GM23338 (cell line): ENCODE measurements at regions not wholly inside any gene's neighbourhood (a gene's known extent, or its start where the extent isn't known, plus 50 kb on each side); places are given as distances from the start of the nearest gene placed in this dataset.

Experiments used
- ATAC-seq: fragments of 200-7000 bp; cut with Tn5 transposase; 3 replicates; pipeline ENCODE4 v1.9.1; 2020
- DNase-seq: peaks from one replicate; pipeline ENCODE4 v3.0.0-alpha.2; 2015; ENCODE audit warnings: low spot score
- H2AFZ ChIP-seq: fragments of 200-600 bp; sonication (generic); 2 replicates; pipeline ENCODE4 v1.8.0; 2016; ENCODE audit warnings: antibody characterized with exemption, mild to moderate bottlenecking, moderate library complexity
- H3F3A ChIP-seq: fragments of 200-600 bp; sonication (generic); replicated peaks from 2 replicates; pipeline ENCODE4 v1.8.0; 2017; ENCODE audit warnings: antibody characterized with exemption, mixed run types, low read depth
- H3K27ac ChIP-seq: fragments of 200-600 bp; sonication (generic); 2 replicates; pipeline ENCODE4 v1.6.1; 2016; ENCODE audit warnings: low read depth
- H3K27me3 ChIP-seq: fragments of 200-600 bp; sonication (generic); 2 replicates; pipeline ENCODE4 v1.8.0; 2016; ENCODE audit warnings: mild to moderate bottlenecking, mixed run types, moderate library complexity; ENCODE audit not compliant: insufficient read depth
- H3K36me3 ChIP-seq: fragments of 200-600 bp; sonication (generic); 2 replicates; pipeline ENCODE4 v1.8.0; 2016; ENCODE audit warnings: mild to moderate bottlenecking; ENCODE audit not compliant: insufficient read depth
- H3K4me1 ChIP-seq: fragments of 200-600 bp; sonication (generic); 2 replicates; pipeline ENCODE4 v1.8.0; 2016; ENCODE audit warnings: mild to moderate bottlenecking, moderate library complexity; ENCODE audit not compliant: insufficient read depth
- H3K4me2 ChIP-seq: fragments of 200-600 bp; sonication (generic); 2 replicates; pipeline ENCODE4 v1.7.1; 2017; ENCODE audit warnings: mixed run types
- H3K4me3 ChIP-seq: fragments of 200-600 bp; sonication (generic); 2 replicates; pipeline ENCODE4 v1.6.1; 2016; ENCODE audit warnings: mixed run types
- H3K79me2 ChIP-seq: fragments of 200-600 bp; sonication (generic); replicated peaks from 2 replicates; pipeline ENCODE4 v1.8.0; 2017; ENCODE audit warnings: mild to moderate bottlenecking; ENCODE audit not compliant: insufficient read depth
- H3K9me2 ChIP-seq: fragments of 200-600 bp; sonication (generic); 2 replicates; pipeline ENCODE4 v1.8.0; 2017; ENCODE audit not compliant: insufficient read depth
- H4K20me1 ChIP-seq: fragments of 200-600 bp; sonication (generic); replicated peaks from 2 replicates; pipeline ENCODE4 v1.8.0; 2017; ENCODE audit warnings: mild to moderate bottlenecking; ENCODE audit not compliant: insufficient read depth
- H3K27ac Mint-ChIP-seq: 2 replicates; pipeline ENCODE4 v1.8.0; 2020; ENCODE audit warnings: inconsistent platforms, mild to moderate bottlenecking, moderate library complexity, mixed read lengths
- H3K27me3 Mint-ChIP-seq: 3 replicates; pipeline ENCODE4 v1.8.0; 2022; ENCODE audit warnings: low read depth, mild to moderate bottlenecking, moderate library complexity, mixed read lengths, inconsistent platforms; ENCODE audit not compliant: insufficient read depth, poor library complexity
- H3K36me3 Mint-ChIP-seq: 3 replicates; pipeline ENCODE4 v1.8.0; 2021; ENCODE audit warnings: low read depth, mild to moderate bottlenecking, inconsistent platforms, moderate library complexity, mixed read lengths
- H3K4me1 Mint-ChIP-seq: 3 replicates; pipeline ENCODE4 v1.8.0; 2020; ENCODE audit warnings: mild to moderate bottlenecking, inconsistent platforms, mixed read lengths
- H3K4me3 Mint-ChIP-seq: 3 replicates; pipeline ENCODE4 v1.8.0; 2021; ENCODE audit warnings: moderate library complexity, mild to moderate bottlenecking, inconsistent platforms, mixed read lengths
- H3K9me3 Mint-ChIP-seq: 3 replicates; pipeline ENCODE4 v1.8.0; 2020; ENCODE audit warnings: moderate library complexity, mild to moderate bottlenecking, inconsistent platforms, mixed read lengths
- CREB1 ChIP-seq: fragments of 250-450 bp; sonication (Bioruptor Pico); IDR thresholded peaks from 2 replicates; pipeline ENCODE4 v1.5.0; 2020; ENCODE audit warnings: low read depth, mild to moderate bottlenecking, moderate library complexity
- CTCF ChIP-seq, 2 experiments: fragments of 200-600 bp in 1 of 2; sonication (generic) in 1 of 2; conservative IDR thresholded peaks; 2 replicates each; pipeline versions ENCODE4 v1.5.1 to v1.6.1; 2016 to 2017; ENCODE audit warnings: antibody characterized with exemption in 2 of 2, low read depth in 2 of 2, mild to moderate bottlenecking in 2 of 2, moderate library complexity in 1 of 2
- EZH2 ChIP-seq: fragments of 200-600 bp; sonication (generic); IDR thresholded peaks from one replicate; pipeline ENCODE4 v1.8.0; 2017; ENCODE audit warnings: antibody characterized with exemption, mild to moderate bottlenecking, low read depth; ENCODE audit not compliant: unreplicated experiment
- EZH2phosphoT487 ChIP-seq: fragments of 200-600 bp; sonication (generic); IDR thresholded peaks from one replicate; pipeline ENCODE4 v1.8.1; 2018; ENCODE audit warnings: antibody characterized with exemption; ENCODE audit not compliant: unreplicated experiment
- JUNB ChIP-seq: IDR thresholded peaks from one replicate; pipeline ENCODE4 v1.6.1; 2016; ENCODE audit warnings: antibody characterized with exemption; ENCODE audit not compliant: unreplicated experiment
- NANOG ChIP-seq: IDR thresholded peaks from 2 replicates; pipeline ENCODE4 v1.6.1; 2016; ENCODE audit warnings: antibody characterized with exemption, borderline replicate concordance
- POLR2AphosphoS5 ChIP-seq: IDR thresholded peaks from 2 replicates; pipeline ENCODE4 v1.6.1; 2016; ENCODE audit warnings: antibody characterized with exemption, low read depth
- REST ChIP-seq: IDR thresholded peaks from one replicate; pipeline ENCODE4 v1.6.1; 2018; ENCODE audit warnings: antibody characterized with exemption; ENCODE audit not compliant: unreplicated experiment
- STAT1 ChIP-seq: IDR thresholded peaks from one replicate; pipeline ENCODE4 v1.6.1; 2016; ENCODE audit warnings: antibody characterized with exemption; ENCODE audit not compliant: unreplicated experiment
- ZNF114 ChIP-seq: fragments of 250-450 bp; sonication (Bioruptor Pico); IDR thresholded peaks from 2 replicates; pipeline ENCODE4 v1.5.0; 2020; ENCODE audit warnings: mild to moderate bottlenecking, moderate library complexity
- ZNF331 ChIP-seq: fragments of 250-450 bp; sonication (Bioruptor Pico); IDR thresholded peaks from 2 replicates; pipeline ENCODE4 v1.5.0; 2020; ENCODE audit warnings: low read depth, mild to moderate bottlenecking, moderate library complexity
- TF ChIP-seq, protein P1 (sequence below): IDR thresholded peaks from 2 replicates; pipeline ENCODE4 v1.6.1; 2016; ENCODE audit warnings: antibody characterized with exemption
- TF ChIP-seq, protein P2 (sequence below): fragments of 250-450 bp; sonication (Bioruptor Pico); IDR thresholded peaks from 2 replicates; pipeline ENCODE4 v1.5.0; 2020; ENCODE audit warnings: mild to moderate bottlenecking, moderate library complexity

DNA sequence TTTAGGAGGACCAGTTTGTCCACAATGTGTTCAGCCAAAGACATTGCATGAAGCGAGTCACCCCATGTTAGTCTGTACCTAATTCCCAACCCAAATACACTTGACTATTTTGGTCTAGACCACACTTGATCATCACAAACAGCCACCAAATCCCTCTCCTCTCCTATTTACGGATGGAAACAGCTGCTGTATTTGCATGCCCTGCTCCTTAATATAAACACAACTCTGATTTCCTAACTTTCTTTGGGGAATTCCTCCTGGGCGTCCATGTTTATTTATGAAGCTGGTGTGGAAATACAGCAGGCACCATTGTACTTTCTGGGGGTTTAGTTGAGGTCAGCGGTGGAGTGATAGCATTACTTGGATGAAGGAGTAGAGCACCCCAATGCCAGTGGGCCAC, 235.2 kb downstream of the TLE3 start:
- H2AFZ ChIP-seq: no peak overlapping the region
- 0 out of 2 replicates have a peak, but pooled peaks cover 6% of the 10 kb centered on the region for H3K9me2 ChIP-seq
- ATAC-seq (no peak), DNase-seq (no peak)
- no peak overlapping the region for H3K27ac ChIP-seq
- no peaks in the 10 kb centered on the region for H3K79me2 ChIP-seq
- H3K4me1 ChIP-seq: no peaks in the 10 kb centered on the region
- Mint-ChIP-seq H3K4me1 (peaks cover 5% of the 10 kb centered on the region; the same call in 2 of the 3 replicates), H3K9me3 (peaks cover 3% of the 10 kb centered on the region; the same call in 1 of the 3 replicates), H3K4me3 (no peak overlapping the region), H3K36me3 (peaks cover 4% of the 10 kb centered on the region; the same call in 1 of the 3 replicates), H3K27me3 (peaks cover 7% of the 10 kb centered on the region), H3K27ac (no peak overlapping the region)
- no peaks in the 10 kb centered on the region for H3F3A ChIP-seq
- H3K27me3 ChIP-seq: no peaks in the 10 kb centered on the region
- H3K4me3 ChIP-seq: no peak overlapping the region
- TF ChIP-seq NANOG: no peak
- TF ChIP-seq, protein P1, sequence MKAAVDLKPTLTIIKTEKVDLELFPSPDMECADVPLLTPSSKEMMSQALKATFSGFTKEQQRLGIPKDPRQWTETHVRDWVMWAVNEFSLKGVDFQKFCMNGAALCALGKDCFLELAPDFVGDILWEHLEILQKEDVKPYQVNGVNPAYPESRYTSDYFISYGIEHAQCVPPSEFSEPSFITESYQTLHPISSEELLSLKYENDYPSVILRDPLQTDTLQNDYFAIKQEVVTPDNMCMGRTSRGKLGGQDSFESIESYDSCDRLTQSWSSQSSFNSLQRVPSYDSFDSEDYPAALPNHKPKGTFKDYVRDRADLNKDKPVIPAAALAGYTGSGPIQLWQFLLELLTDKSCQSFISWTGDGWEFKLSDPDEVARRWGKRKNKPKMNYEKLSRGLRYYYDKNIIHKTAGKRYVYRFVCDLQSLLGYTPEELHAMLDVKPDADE: no peak
- no peak for TF ChIP-seq EZH2phosphoT487
- TF ChIP-seq ZNF114: no peak
- TF ChIP-seq JUNB: no peak
- TF ChIP-seq CREB1 (CRISPR knock-in tag): no peak
- no peak for TF ChIP-seq CTCF (conservative IDR thresholded peaks at IDR 0.05; ENCODE audit: low read depth in 2 of 2)
- no peak for TF ChIP-seq STAT1
- no peak for TF ChIP-seq REST
- TF ChIP-seq, protein P2, sequence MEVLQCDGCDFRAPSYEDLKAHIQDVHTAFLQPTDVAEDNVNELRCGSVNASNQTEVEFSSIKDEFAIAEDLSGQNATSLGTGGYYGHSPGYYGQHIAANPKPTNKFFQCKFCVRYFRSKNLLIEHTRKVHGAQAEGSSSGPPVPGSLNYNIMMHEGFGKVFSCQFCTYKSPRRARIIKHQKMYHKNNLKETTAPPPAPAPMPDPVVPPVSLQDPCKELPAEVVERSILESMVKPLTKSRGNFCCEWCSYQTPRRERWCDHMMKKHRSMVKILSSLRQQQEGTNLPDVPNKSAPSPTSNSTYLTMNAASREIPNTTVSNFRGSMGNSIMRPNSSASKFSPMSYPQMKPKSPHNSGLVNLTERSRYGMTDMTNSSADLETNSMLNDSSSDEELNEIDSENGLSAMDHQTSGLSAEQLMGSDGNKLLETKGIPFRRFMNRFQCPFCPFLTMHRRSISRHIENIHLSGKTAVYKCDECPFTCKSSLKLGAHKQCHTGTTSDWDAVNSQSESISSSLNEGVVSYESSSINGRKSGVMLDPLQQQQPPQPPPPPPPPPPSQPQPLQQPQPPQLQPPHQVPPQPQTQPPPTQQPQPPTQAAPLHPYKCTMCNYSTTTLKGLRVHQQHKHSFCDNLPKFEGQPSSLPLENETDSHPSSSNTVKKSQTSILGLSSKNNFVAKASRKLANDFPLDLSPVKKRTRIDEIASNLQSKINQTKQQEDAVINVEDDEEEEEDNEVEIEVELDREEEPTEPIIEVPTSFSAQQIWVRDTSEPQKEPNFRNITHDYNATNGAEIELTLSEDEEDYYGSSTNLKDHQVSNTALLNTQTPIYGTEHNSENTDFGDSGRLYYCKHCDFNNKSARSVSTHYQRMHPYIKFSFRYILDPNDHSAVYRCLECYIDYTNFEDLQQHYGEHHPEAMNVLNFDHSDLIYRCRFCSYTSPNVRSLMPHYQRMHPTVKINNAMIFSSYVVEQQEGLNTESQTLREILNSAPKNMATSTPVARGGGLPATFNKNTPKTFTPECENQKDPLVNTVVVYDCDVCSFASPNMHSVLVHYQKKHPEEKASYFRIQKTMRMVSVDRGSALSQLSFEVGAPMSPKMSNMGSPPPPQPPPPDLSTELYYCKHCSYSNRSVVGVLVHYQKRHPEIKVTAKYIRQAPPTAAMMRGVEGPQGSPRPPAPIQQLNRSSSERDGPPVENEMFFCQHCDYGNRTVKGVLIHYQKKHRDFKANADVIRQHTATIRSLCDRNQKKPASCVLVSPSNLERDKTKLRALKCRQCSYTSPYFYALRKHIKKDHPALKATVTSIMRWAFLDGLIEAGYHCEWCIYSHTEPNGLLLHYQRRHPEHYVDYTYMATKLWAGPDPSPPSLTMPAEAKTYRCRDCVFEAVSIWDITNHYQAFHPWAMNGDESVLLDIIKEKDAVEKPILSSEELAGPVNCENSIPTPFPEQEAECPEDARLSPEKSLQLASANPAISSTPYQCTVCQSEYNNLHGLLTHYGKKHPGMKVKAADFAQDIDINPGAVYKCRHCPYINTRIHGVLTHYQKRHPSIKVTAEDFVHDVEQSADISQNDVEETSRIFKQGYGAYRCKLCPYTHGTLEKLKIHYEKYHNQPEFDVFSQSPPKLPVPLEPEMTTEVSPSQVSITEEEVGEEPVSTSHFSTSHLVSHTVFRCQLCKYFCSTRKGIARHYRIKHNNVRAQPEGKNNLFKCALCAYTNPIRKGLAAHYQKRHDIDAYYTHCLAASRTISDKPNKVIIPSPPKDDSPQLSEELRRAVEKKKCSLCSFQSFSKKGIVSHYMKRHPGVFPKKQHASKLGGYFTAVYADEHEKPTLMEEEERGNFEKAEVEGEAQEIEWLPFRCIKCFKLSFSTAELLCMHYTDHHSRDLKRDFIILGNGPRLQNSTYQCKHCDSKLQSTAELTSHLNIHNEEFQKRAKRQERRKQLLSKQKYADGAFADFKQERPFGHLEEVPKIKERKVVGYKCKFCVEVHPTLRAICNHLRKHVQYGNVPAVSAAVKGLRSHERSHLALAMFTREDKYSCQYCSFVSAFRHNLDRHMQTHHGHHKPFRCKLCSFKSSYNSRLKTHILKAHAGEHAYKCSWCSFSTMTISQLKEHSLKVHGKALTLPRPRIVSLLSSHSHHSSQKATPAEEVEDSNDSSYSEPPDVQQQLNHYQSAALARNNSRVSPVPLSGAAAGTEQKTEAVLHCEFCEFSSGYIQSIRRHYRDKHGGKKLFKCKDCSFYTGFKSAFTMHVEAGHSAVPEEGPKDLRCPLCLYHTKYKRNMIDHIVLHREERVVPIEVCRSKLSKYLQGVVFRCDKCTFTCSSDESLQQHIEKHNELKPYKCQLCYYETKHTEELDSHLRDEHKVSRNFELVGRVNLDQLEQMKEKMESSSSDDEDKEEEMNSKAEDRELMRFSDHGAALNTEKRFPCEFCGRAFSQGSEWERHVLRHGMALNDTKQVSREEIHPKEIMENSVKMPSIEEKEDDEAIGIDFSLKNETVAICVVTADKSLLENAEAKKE (CRISPR knock-in tag): no peak
- TF ChIP-seq ZNF331 (CRISPR knock-in tag): no peak
- TF ChIP-seq POLR2AphosphoS5: no peak
- no peak for TF ChIP-seq EZH2
- no peaks in the 10 kb centered on the region for H3K36me3 ChIP-seq
- no peak overlapping the region for H3K4me2 ChIP-seq
- no peaks in the 10 kb centered on the region for H4K20me1 ChIP-seq
